H1 (cell line): ENCODE measurements at regions not wholly inside any gene's neighbourhood (a gene's known extent, or its start where the extent isn't known, plus 50 kb on each side); places are given as distances from the start of the nearest gene placed in this dataset.

Source experiments
- HDAC6 ChIP-seq: IDR thresholded peaks from one replicate; pipeline ENCODE4 v1.7.1; 2012; ENCODE audit warnings: low read depth, mild to moderate bottlenecking, inconsistent platforms, low read length, moderate library complexity
- SP2 ChIP-seq: IDR thresholded peaks from 2 replicates; pipeline ENCODE4 v1.6.1; 2012; ENCODE audit warnings: mild to moderate bottlenecking, low read length, inconsistent platforms
- TF ChIP-seq, protein P1 (sequence below): IDR thresholded peaks from 2 replicates; pipeline ENCODE4 v1.6.1; 2012; ENCODE audit warnings: inconsistent platforms

DNA sequence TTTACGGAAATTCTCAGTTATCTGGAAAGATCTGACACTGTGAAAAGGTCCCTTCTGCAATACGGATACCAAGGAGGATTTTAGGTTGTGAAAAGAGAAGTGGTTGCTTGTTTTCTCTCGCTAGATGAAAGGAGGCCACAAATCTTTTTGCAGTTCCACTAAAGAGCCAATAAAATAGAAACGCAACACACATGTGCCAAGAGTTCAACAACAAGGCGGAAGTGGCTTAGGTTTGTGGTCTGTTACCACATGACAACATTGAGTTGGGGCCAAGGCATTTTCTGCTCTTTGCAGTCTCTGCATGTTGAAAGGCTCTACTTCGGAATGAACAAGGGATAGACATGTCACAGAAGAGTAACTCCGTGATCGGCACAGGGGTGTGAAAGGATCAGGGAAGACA, 115.7 kb upstream of the OSR1 start (continued):
- TF ChIP-seq, protein P1, sequence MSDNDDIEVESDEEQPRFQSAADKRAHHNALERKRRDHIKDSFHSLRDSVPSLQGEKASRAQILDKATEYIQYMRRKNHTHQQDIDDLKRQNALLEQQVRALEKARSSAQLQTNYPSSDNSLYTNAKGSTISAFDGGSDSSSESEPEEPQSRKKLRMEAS = no peak
- TF ChIP-seq HDAC6 = no peak
- no peak for TF ChIP-seq SP2
